ES-I3 (cell line): ENCODE measurements at regions not wholly inside any gene's neighbourhood (a gene's known extent, or its start where the extent isn't known, plus 50 kb on each side); places are given as distances from the start of the nearest gene placed in this dataset.

Source experiments
- H3K36me3 ChIP-seq: 2 replicates; pipeline ENCODE4 v1.6.1; 2013; ENCODE audit warnings: mild to moderate bottlenecking, low read length, control low read depth, moderate library complexity; ENCODE audit not compliant: insufficient read depth
- H3K4me1 ChIP-seq: 2 replicates; pipeline ENCODE4 v1.6.1; 2013; ENCODE audit warnings: mild to moderate bottlenecking, control low read depth, low read length; ENCODE audit not compliant: insufficient read depth
- H3K9ac ChIP-seq: 2 replicates; pipeline ENCODE4 v1.6.1; 2013; ENCODE audit warnings: low read depth, mild to moderate bottlenecking, low read length, moderate library complexity
- H3K9me3 ChIP-seq: 2 replicates; pipeline ENCODE4 v1.6.1; 2013; ENCODE audit warnings: mild to moderate bottlenecking, low read length, moderate library complexity; ENCODE audit not compliant: control insufficient read depth, insufficient read depth

GRCh38 chr2:156647377-156648010, 211.3 kb downstream of the GPD2 start:
- Histone ChIP-seq H3K36me3 (no peaks in the 10 kb centered on the region), H3K4me1 (0 out of 2 replicates have a peak, but pooled peaks cover 4% of the 10 kb centered on the region), H3K9me3 (no peaks in the 10 kb centered on the region; the same call in 1 of the 2 replicates), H3K9ac (no peak overlapping the region)

- Histone ChIP-seq H3K9me3 (no peaks in the 10 kb centered on the region), H3K9ac (no peak overlapping the region), H3K36me3 (no peaks in the 10 kb centered on the region), H3K4me1 (0 out of 2 replicates have a peak, but pooled peaks cover 4% of the 10 kb centered on the region)
Observed at GRCh38 chr2:156648522-156648921, 212.3 kb downstream of the GPD2 start.

- no peak overlapping the region for H3K9ac ChIP-seq
- no peaks in the 10 kb centered on the region for H3K9me3 ChIP-seq
- H3K36me3 ChIP-seq = no peaks in the 10 kb centered on the region
- 0 out of 2 replicates have a peak, but pooled peaks cover 4% of the 10 kb centered on the region for H3K4me1 ChIP-seq
Observed at GRCh38 chr2:156649596-156649995, 213.4 kb downstream of the GPD2 start.

GRCh38 chr2:156652691-156653090, 216.5 kb downstream of the GPD2 start:
- no peak overlapping the region for H3K9ac ChIP-seq
- no peaks in the 10 kb centered on the region for H3K36me3 ChIP-seq

GRCh38 chr2:156653675-156654074, 217.5 kb downstream of the GPD2 start:
- no peaks in the 10 kb centered on the region for H3K9me3 ChIP-seq
- H3K9ac ChIP-seq = no peak overlapping the region
- H3K4me1 ChIP-seq = 0 out of 2 replicates have a peak, but pooled peaks cover 4% of the 10 kb centered on the region
- H3K36me3 ChIP-seq = no peaks in the 10 kb centered on the region

More at GRCh38 chr2:156652691-156653090, 216.5 kb downstream of the GPD2 start:
- Histone ChIP-seq H3K4me1 (0 out of 2 replicates have a peak, but pooled peaks cover 4% of the 10 kb centered on the region), H3K9me3 (no peaks in the 10 kb centered on the region)

GRCh38 chr2:156657809-156658208, 221.6 kb downstream of the GPD2 start:
- H3K9ac ChIP-seq = no peak overlapping the region
- H3K9me3 ChIP-seq = no peaks in the 10 kb centered on the region
- H3K4me1 ChIP-seq = no peaks in the 10 kb centered on the region
- no peaks in the 10 kb centered on the region for H3K36me3 ChIP-seq

- Histone ChIP-seq H3K9ac (no peak overlapping the region), H3K4me1 (peaks cover 6% of the 10 kb centered on the region; the same call in 1 of the 2 replicates), H3K36me3 (no peaks in the 10 kb centered on the region), H3K9me3 (no peaks in the 10 kb centered on the region)
Observed at GRCh38 chr2:156659694-156660093, 223.5 kb downstream of the GPD2 start.

- peaks cover 10% of the 10 kb centered on the region; the same call in 1 of the 2 replicates for H3K9me3 ChIP-seq
Observed at GRCh38 chr2:156663757-156664409, 227.7 kb downstream of the GPD2 start.

GRCh38 chr2:156666130-156666785, 230.1 kb downstream of the GPD2 start:
- H3K4me1 ChIP-seq = peaks cover 6% of the 10 kb centered on the region; the same call in 1 of the 2 replicates
- H3K36me3 ChIP-seq = no peaks in the 10 kb centered on the region
- peaks cover 10% of the 10 kb centered on the region; the same call in 1 of the 2 replicates for H3K9me3 ChIP-seq
- no peak overlapping the region for H3K9ac ChIP-seq

More at GRCh38 chr2:156663757-156664409, 227.7 kb downstream of the GPD2 start:
- Histone ChIP-seq H3K9ac (no peak overlapping the region), H3K4me1 (peaks cover 6% of the 10 kb centered on the region; the same call in 1 of the 2 replicates), H3K36me3 (no peaks in the 10 kb centered on the region)

- H3K4me1 ChIP-seq = peaks cover 18% of the 10 kb centered on the region
- peaks cover 10% of the 10 kb centered on the region; the same call in 1 of the 2 replicates for H3K9me3 ChIP-seq
- no peaks in the 10 kb centered on the region for H3K36me3 ChIP-seq
- no peak overlapping the region for H3K9ac ChIP-seq
Observed at GRCh38 chr2:156670104-156670503, 233.9 kb downstream of the GPD2 start.

- peaks cover 18% of the 10 kb centered on the region for H3K4me1 ChIP-seq
Observed at GRCh38 chr2:156671706-156672361, 235.7 kb downstream of the GPD2 start.

GRCh38 chr2:156672556-156673332, 236.6 kb downstream of the GPD2 start:
- peaks cover 18% of the 10 kb centered on the region for H3K4me1 ChIP-seq
- H3K36me3 ChIP-seq = no peaks in the 10 kb centered on the region
- H3K9me3 ChIP-seq = peaks cover 8% of the 10 kb centered on the region; the same call in 1 of the 2 replicates
- H3K9ac ChIP-seq = no peak overlapping the region

More at GRCh38 chr2:156671706-156672361, 235.7 kb downstream of the GPD2 start:
- H3K9me3 ChIP-seq = peaks cover 10% of the 10 kb centered on the region; the same call in 1 of the 2 replicates
- no peak overlapping the region for H3K9ac ChIP-seq
- H3K36me3 ChIP-seq = no peaks in the 10 kb centered on the region

GRCh38 chr2:156673333-156673615, 237.1 kb downstream of the GPD2 start:
- H3K36me3 ChIP-seq = no peaks in the 10 kb centered on the region
- peaks cover 18% of the 10 kb centered on the region for H3K4me1 ChIP-seq
- H3K9ac ChIP-seq = no peak overlapping the region
- H3K9me3 ChIP-seq = peaks cover 3% of the 10 kb centered on the region; the same call in 1 of the 2 replicates
